SU-DHL-6 (cell line): ENCODE measurements at regions not wholly inside any gene's neighbourhood (a gene's known extent, or its start where the extent isn't known, plus 50 kb on each side); places are given as distances from the start of the nearest gene placed in this dataset.

ENCODE experiments used
- CTCF ChIP-seq: fragments of 200-600 bp; sonication (generic); IDR thresholded peaks from one replicate; pipeline ENCODE4 v1.5.1; 2017; ENCODE audit warnings: antibody characterized with exemption, mild to moderate bottlenecking, low read length, moderate library complexity; ENCODE audit not compliant: insufficient read depth, poor library complexity, severe bottlenecking
- EZH2phosphoT487 ChIP-seq: fragments of 200-600 bp; sonication (generic), shearing (Covaris generic); conservative IDR thresholded peaks from 2 replicates; pipeline ENCODE4 v1.6.1; 2018; ENCODE audit warnings: mild to moderate bottlenecking, antibody characterized with exemption, low read length, moderate library complexity, mixed read lengths

GRCh38 chr4:164613792-164614191 is 140.1 kb upstream of the SMIM31 start:
- TF ChIP-seq EZH2phosphoT487 (no peak), CTCF (no peak)
